Neural cell (in vitro differentiated cells): ENCODE measurements at regions not wholly inside any gene's neighbourhood (a gene's known extent, or its start where the extent isn't known, plus 50 kb on each side); places are given as distances from the start of the nearest gene placed in this dataset.

Experiments used
- H2AFZ ChIP-seq: fragments of 200-600, 300-800 bp; sonication (generic), shearing (Covaris generic); 2 replicates; pipeline ENCODE4 v1.6.0; 2014; ENCODE audit warnings: low read depth, mild to moderate bottlenecking, antibody characterized with exemption, low read length, moderate library complexity
- H3F3A ChIP-seq: fragments of 200-600 bp; shearing (Covaris generic); 2 replicates; pipeline ENCODE4 v1.6.1; 2016; ENCODE audit warnings: mild to moderate bottlenecking, moderate library complexity, mixed read lengths, antibody characterized with exemption, low read length; ENCODE audit not compliant: insufficient read depth, poor library complexity, severe bottlenecking
- H3K27ac ChIP-seq: fragments of 200-600, 300-800 bp; sonication (generic), shearing (Covaris generic); 2 replicates; pipeline ENCODE4 v1.5.1; 2014; ENCODE audit warnings: mild to moderate bottlenecking, low read length, moderate library complexity
- H3K27me3 ChIP-seq: fragments of 300-800, 200-600 bp; sonication (generic), shearing (Covaris generic); 2 replicates; pipeline ENCODE4 v1.6.0; 2014; ENCODE audit warnings: mild to moderate bottlenecking, low read depth, low read length, moderate library complexity; ENCODE audit not compliant: insufficient read depth
- H3K36me3 ChIP-seq: fragments of 300-800, 200-600 bp; sonication (generic), shearing (Covaris generic); 2 replicates; pipeline ENCODE4 v1.5.1; 2014; ENCODE audit warnings: mild to moderate bottlenecking, antibody characterized with exemption, low read length, moderate library complexity; ENCODE audit not compliant: insufficient read depth
- H3K4me2 ChIP-seq: fragments of 300-800, 200-600 bp; sonication (generic), shearing (Covaris generic); 2 replicates; pipeline ENCODE4 v1.6.0; 2014; ENCODE audit warnings: mild to moderate bottlenecking, low read length
- H3K4me3 ChIP-seq: fragments of 300-800, 200-600 bp; sonication (generic), shearing (Covaris generic); 2 replicates; pipeline ENCODE4 v1.5.1; 2014; ENCODE audit warnings: mild to moderate bottlenecking, low read length, moderate library complexity
- H3K79me2 ChIP-seq: fragments of 200-600 bp; shearing (Covaris generic); replicated peaks from 2 replicates; pipeline ENCODE4 v1.6.0; 2014; ENCODE audit warnings: mild to moderate bottlenecking, low read length, moderate library complexity; ENCODE audit not compliant: insufficient read depth
- H3K9ac ChIP-seq: fragments of 300-800, 200-600 bp; sonication (generic), shearing (Covaris generic); 2 replicates; pipeline ENCODE4 v1.6.1; 2016; ENCODE audit warnings: mild to moderate bottlenecking, low read length, mixed read lengths
- H3K9me2 ChIP-seq: fragments of 200-600 bp; shearing (Covaris generic); 2 replicates; pipeline ENCODE4 v1.6.1; 2016; ENCODE audit warnings: mild to moderate bottlenecking, low read length, mixed read lengths; ENCODE audit not compliant: insufficient read depth
- H3K9me3 ChIP-seq: fragments of 200-600, 300-800 bp; sonication (generic), shearing (Covaris generic); 2 replicates; pipeline ENCODE4 v1.6.1; 2016; ENCODE audit warnings: mild to moderate bottlenecking, mixed run types, low read length, moderate library complexity, mixed read lengths
- H4K20me1 ChIP-seq: fragments of 200-600 bp; shearing (Covaris generic); 2 replicates; pipeline ENCODE4 v1.6.1; 2016; ENCODE audit warnings: mild to moderate bottlenecking, mixed run types; ENCODE audit not compliant: insufficient read depth
- CTCF ChIP-seq: fragments of 450-650 bp; IDR thresholded peaks from 2 replicates; pipeline ENCODE4 v1.5.1; 2014; ENCODE audit warnings: antibody characterized with exemption, mild to moderate bottlenecking, moderate library complexity; ENCODE audit not compliant: poor library complexity, severe bottlenecking
- EP300 ChIP-seq: fragments of 450-650 bp; conservative IDR thresholded peaks from 2 replicates; pipeline ENCODE4 v1.6.1; 2014; ENCODE audit warnings: antibody characterized with exemption, mild to moderate bottlenecking, moderate library complexity; ENCODE audit not compliant: poor library complexity, severe bottlenecking
- EZH2 ChIP-seq: fragments of 200-600, 300-800 bp; shearing (Covaris generic), sonication (generic); IDR thresholded peaks from 2 replicates; pipeline ENCODE4 v1.6.1; 2014; ENCODE audit warnings: antibody characterized with exemption, low read length, borderline replicate concordance, mild to moderate bottlenecking; ENCODE audit not compliant: insufficient read depth, poor library complexity, severe bottlenecking
- MXI1 ChIP-seq: fragments of 450-650 bp; conservative IDR thresholded peaks from 2 replicates; pipeline ENCODE4 v1.6.1; 2014; ENCODE audit warnings: antibody characterized with exemption, mild to moderate bottlenecking; ENCODE audit not compliant: poor library complexity, severe bottlenecking
- POLR2AphosphoS5 ChIP-seq: IDR thresholded peaks from 2 replicates; pipeline ENCODE4 v1.6.1; 2012
- RAD21 ChIP-seq: fragments of 450-650 bp; conservative IDR thresholded peaks from 2 replicates; pipeline ENCODE4 v1.6.1; 2014; ENCODE audit warnings: antibody characterized with exemption, mild to moderate bottlenecking, moderate library complexity
- REST ChIP-seq: IDR thresholded peaks from 2 replicates; pipeline ENCODE4 v1.6.1; 2012; ENCODE audit warnings: borderline replicate concordance
- SMC3 ChIP-seq: fragments of 450-650 bp; conservative IDR thresholded peaks from 2 replicates; pipeline ENCODE4 v1.6.1; 2014; ENCODE audit warnings: antibody characterized with exemption, mild to moderate bottlenecking, moderate library complexity; ENCODE audit not compliant: poor library complexity
- TAF1 ChIP-seq: IDR thresholded peaks from 2 replicates; pipeline ENCODE4 v1.6.1; 2012; ENCODE audit warnings: low read depth

DNA sequence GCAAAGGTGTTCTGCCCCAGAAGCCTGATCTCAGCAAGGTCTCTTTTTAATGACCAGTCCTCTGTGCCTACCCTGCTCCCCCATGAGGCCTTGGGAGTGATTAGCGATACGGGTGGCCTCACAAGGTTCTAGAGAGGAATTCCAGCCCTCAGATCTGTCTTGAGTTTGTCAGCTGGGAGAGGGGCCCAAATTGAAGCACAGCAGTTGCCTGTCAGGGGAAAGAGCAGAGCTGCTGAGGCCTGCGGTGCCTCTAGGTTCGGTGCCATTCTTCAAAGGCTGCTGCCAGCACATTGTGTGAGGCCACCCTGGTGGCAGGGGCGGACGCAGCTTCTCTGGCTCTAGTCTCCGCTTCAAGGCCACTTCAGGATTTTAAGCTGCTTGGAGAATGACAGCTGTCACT is 85.7 kb upstream of the GRIA1 start:
- H3K9me3 ChIP-seq, result no peaks in the 10 kb centered on the region
- H4K20me1 ChIP-seq, result no peaks in the 10 kb centered on the region
- H3K4me3 ChIP-seq, result no peak overlapping the region
- no peak overlapping the region for H3K9ac ChIP-seq
- H3F3A ChIP-seq, result no peaks in the 10 kb centered on the region
- no peak overlapping the region for H3K4me2 ChIP-seq
- H3K9me2 ChIP-seq, result no peaks in the 10 kb centered on the region
- no peak overlapping the region for H2AFZ ChIP-seq
- H3K36me3 ChIP-seq, result no peaks in the 10 kb centered on the region
- TF ChIP-seq EP300, result no peak
- no peak for TF ChIP-seq TAF1
- TF ChIP-seq POLR2AphosphoS5, result no peak
- no peak for TF ChIP-seq EZH2
- no peak for TF ChIP-seq RAD21
- no peak for TF ChIP-seq SMC3
- no peak for TF ChIP-seq MXI1
- TF ChIP-seq CTCF, result no peak
- TF ChIP-seq REST, result no peak
- H3K27ac ChIP-seq, result no peak overlapping the region
- H3K79me2 ChIP-seq, result no peaks in the 10 kb centered on the region
- no peaks in the 10 kb centered on the region for H3K27me3 ChIP-seq

- H3F3A ChIP-seq, result no peaks in the 10 kb centered on the region
- no peak overlapping the region for H3K4me2 ChIP-seq
- H3K9me2 ChIP-seq, result no peaks in the 10 kb centered on the region
- no peaks in the 10 kb centered on the region for H4K20me1 ChIP-seq
- no peaks in the 10 kb centered on the region for H3K36me3 ChIP-seq
- no peaks in the 10 kb centered on the region for H3K27me3 ChIP-seq
- no peak for TF ChIP-seq TAF1
- no peak for TF ChIP-seq REST
- no peak for TF ChIP-seq CTCF
- TF ChIP-seq RAD21, result no peak
- TF ChIP-seq SMC3, result no peak
- no peak for TF ChIP-seq MXI1
- TF ChIP-seq EP300, result no peak
- no peak for TF ChIP-seq POLR2AphosphoS5
- TF ChIP-seq EZH2, result no peak
- H3K27ac ChIP-seq, result no peak overlapping the region
- H2AFZ ChIP-seq, result no peak overlapping the region
- no peaks in the 10 kb centered on the region for H3K9me3 ChIP-seq
- H3K4me3 ChIP-seq, result no peak overlapping the region
- no peaks in the 10 kb centered on the region for H3K79me2 ChIP-seq
- H3K9ac ChIP-seq, result no peak overlapping the region
Observed at GRCh38 chr5:153421676-153422075, 68.8 kb upstream of the GRIA1 start.
